Hematopoietic multipotent progenitor cell treated with erythropoietin and hydrocortisone succinate and interleukin-3 and kit ligand, for 17 days (in vitro differentiated cells): ENCODE measurements at regions not wholly inside any gene's neighbourhood (a gene's known extent, or its start where the extent isn't known, plus 50 kb on each side); places are given as distances from the start of the nearest gene placed in this dataset.
"Not testable (repeated sequence)": the region's sequence is repeated elsewhere in the genome, so short reads cannot be mapped to it uniquely, and the experiment has no call there.

Experiments
- DNase-seq: peaks from one replicate; pipeline ENCODE4 v3.0.0-alpha.2; 2015; ENCODE audit warnings: low spot score

DNA sequence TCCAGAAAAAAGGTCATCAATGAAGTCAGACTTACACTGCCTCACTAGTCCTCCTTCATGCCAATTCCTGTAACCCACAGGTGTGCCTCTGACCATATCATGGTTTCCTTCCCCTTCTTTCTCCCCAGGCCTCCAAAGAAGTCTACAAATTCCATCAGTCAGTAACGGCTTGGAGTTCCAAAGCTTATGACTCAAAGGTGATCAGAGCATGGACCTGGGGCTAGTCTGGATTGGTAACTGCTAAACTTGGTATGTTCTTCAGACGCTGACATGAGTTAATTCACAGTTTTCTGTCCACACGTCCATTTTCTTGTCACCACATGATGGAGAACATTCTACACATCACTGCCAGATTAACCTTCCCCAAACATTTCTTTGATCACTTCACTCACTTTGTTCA lies 560.4 kb downstream of the ETNK1 start:
- no peak for DNase-seq

DNA sequence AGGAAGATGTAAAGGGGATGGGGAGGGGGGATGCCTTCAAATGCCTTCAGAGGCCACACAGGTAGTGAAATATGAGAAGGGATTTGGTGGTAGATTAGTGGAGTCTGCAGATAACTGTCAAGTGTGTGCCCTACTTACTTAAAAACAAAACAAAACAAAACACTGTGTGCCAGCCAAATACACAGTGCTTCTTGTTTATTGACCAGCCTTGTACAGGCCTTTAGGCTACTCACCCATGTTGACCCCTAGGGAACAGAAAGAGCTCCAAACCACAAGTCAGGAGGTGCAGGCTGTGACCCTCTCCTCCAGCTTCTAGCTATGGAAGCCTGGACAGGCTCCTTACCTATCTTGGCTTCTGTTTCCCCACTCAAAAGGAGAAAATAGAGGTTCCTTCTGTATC lies 562.0 kb downstream of the ETNK1 start:
- no peak for DNase-seq

DNA sequence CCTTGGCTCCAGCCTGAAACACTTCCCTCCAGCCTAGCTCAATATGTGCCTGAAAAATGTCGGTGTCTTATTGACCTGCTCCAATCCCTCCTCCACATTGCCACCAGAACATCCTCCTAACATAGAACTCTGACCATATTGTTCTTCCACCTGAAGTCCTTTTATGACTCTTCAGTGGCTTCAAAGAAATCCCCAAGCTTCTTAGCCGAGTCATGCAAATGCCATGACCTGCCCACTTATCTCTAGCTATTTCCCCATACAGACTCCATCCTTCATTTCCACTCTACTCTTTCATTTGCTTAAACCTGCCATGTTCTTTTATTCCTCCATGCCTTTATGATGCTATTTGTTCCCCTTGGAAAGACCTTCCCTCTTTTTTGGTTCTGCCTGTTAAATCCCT lies 568.6 kb downstream of the ETNK1 start:
- DNase-seq: no peak

DNA sequence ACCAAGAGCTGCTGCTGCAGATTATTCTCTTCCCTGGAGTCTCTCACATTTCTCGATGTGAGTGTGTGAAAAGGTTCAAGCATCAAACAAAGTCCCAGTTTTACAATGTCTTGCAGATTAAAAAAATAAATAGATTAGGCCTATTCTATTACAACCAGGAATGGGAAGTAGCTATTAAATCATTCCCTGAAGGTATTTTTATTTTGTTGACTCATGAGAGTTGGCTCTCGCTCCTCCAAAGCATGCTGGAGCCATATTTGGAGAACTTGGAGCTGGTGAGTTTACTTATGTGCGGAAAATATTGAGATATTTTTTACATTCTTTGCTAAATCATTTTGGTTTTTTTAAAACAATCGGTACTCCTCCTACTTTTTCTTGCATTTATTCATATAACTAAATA lies 572.3 kb downstream of the ETNK1 start:
- no peak for DNase-seq

DNA sequence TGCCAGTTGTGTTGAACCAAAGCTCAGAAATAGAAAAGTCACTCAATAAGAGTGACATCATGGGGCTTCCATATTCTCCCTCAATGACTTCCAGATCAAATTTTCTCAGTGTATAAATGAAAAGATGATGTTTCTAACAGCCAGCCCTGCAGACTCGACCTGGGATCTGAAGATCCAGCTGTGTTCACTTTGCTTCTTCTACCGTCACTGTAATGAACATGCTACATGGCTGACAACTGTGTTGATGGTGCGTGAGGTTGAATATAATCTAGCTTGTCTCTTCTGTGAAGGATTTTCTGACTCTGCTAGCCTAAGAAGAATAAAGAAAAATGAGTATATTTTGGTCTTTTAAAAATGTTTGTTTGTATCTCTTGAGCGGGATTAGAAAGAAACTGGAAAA lies 577.8 kb downstream of the ETNK1 start:
- no peak for DNase-seq

DNA sequence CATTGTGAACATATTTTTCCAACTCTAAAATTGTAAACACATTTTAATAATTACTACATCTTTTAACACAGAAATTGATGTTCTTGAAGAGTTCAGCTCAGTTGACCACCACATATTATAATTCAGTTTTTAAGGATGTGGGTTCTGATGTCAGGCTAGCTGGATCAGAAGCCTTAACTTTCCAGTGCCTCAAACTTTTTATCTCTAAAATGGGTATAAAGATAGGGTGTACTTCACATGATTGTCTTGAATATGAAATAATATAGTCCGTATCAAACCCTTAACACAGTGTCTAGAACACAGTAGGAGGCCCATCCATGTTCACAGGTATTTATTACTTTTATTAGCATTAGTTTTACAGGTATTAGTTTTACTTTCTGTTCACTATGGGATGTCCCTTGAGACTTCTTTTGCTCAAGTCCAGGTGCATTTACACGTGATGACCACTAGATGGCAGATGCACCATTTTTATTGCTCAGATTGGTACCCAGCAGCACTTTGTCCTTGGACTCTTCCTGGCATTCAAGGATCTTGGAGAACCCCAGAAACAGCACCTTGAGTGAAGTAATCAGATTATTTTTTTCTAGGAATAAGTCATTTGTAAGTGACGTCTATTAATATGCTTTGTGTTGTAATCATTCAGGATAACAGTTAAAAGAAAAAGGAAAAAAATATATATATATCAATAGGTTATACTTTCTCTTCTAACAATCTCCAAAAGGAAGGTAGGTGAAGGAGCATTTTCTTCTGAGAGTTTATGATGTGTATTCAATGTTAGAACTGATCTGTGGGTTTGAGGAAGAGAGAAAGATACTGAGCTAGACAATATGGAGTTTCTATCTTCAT lies 580.2 kb downstream of the ETNK1 start:
- DNase-seq: peak; percentile 42

DNA sequence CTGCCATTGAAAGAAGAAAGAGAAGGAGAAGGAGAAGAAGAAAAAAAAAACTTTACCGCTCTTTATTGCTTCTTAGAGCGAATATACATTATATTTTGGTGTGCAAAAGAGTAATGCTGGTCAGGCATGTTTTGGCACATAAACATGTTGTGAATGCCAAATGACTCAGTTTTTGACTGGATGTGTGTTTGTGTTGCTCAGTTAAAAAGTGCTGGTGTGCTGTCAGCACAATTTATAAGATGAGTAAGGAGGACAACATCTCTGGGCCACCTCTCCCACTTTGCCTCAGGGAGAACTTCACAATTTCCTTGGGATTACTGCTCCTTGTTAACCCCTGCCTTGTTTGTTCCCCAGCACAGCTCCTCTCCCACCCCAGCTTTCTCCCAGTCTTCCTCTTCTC lies 584.8 kb downstream of the ETNK1 start:
- DNase-seq: no peak

DNA sequence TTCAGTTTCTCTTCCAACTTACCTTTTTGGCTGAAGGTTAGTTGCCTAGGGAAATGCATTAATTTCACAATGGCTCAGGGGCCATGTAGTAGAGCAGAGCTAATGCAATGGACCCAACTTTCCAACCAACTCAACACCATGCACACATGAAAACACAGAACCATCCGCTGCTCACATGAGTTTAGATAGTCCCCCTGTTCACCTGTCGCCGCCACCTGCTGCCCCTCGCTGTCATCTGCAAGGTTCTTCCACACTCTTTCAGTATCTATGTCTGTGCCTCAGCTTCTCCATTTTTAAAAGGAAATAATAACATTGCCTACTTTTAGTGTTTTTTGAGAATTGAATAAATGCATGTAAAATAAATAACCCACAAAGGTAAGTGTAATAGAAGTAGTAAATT lies 585.6 kb downstream of the ETNK1 start:
- no peak for DNase-seq

DNA sequence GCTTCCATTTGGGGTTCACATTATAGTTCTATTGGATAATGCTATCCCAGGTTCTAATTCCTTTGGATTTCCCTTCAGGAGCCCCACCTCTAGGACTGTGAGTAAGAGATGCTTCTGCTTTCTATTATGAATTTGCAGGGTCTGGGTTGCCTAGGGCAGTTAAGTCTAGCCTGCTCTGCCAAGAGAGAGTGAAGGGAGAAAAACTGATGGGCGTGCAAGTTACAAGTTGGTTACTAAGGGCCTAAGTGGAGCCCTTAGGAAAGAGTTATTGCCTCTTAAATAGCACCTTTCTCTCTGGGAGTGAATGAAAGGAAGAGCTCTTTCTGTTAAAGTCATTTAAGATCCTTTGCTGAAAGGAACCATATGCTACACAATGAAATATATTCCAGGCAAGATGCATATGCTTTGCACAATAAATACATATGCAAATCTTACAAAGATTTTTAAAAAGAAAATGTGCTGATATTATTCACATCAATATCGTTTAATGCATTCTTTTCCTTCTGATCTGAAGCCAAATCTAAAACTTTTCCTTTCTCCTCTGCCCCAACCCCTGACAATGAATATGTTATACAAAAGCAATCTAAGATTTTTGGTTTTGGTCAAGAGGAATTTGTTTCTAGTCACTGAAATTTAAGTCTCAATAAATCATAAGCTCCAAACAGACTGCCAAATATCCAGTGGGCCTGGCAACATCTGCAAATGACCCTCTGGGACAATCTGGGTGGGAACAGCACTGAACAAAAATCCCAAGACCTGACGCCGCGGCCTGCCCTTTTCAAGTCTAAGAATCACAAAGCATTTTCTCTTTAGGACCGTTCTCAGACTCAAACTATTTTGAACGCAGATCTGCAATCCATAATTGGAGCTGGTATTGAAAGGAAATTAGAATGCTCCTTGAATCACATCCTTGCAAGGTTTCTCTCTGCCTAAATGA lies 586.7 kb downstream of the ETNK1 start:
- DNase-seq: no peak

DNA sequence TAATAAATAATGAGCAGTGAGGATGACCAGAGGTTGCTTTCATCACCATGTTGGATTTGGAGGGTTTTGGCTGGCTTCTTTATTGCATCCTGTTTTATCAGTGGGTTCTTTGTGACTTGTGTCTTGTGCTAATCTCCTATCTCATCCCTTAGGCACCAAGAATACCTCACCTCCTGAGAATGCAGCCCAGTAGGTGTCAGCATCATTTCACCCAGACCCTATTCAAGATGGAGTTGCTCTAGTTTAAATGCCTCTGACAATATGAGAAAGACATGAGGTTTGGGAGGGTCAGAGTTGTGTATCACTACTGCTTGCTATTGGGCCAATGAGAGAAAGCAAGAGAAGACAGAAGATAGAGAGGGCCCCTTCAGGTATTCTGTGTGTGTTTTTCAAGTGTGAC lies 592.2 kb downstream of the ETNK1 start:
- no peak for DNase-seq

DNA sequence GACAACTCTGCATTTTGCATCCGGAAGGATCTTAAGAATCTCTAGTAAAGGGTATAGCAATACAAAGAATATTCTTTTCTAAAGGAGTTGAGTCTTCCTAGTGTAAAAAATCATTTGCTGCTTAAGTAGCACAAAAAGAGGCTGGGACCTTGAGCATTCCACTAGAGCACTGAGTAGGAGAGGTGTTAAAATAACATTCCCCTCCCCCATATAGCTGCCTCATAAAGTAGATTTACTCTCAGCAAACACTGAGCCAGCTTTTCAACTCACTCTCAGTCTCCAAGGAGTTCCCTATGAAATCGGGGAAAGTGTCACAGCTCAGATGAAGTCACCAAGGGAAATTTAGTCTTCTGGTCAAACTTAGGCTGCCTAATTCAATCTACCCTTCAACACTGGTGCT lies 592.7 kb downstream of the ETNK1 start:
- no peak for DNase-seq

DNA sequence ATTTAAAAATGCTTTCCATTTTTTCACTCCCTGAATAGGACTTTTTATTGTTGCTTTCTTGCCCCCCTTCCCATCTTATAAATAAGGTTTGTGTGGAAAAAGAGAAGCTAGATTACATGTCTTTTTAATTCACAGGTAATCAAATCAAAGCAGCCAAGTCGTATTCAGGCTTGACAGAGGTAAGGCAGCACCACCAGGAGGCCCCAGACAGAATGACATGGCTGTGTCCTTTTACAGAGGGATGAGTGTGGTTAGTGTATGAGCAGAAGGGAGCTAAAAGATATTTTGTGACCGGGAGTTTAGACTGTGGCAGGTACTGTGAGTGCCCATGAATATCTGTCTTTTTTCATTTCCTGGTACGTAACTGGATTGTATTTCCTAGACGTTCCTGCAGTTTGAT lies 596.1 kb downstream of the ETNK1 start:
- DNase-seq: no peak

DNA sequence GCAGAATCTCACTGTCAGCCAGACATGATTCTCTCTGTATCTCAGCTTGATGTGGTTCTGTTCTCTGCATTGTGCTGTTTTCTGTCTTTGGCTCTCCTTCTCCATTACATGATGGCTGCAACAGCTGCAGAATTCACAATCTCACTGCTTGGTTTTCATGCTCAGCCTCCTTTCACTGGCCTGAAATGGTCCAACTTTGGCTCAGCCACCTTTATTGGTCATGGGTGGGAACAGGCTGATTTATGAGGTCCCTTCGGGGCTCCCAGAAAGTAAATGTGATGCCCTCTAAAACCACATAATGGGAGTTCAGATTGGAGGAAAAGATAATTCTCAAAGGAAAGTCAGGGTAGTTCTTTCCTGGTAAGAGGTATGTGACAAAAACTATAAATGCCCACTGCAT lies 597.0 kb downstream of the ETNK1 start:
- DNase-seq: no peak

DNA sequence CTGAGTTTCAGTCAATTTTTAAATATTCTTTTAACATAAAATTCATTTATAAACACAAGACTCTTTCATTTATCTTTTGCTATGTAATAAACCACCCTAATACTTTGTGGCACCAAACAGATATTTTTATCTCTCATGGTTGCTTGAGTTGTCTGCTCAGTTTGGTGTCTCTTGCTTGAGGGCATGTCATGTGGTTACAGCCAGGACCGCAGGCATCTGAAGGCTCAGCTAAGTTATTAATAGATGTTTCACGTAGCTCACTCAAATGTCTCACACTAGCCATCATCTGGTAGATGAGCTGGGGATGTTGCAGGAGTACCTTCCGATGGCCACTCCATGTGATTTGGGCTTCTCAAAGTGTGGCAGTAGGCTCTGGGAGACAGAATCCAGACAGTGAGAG lies 597.8 kb downstream of the ETNK1 start:
- no peak for DNase-seq

DNA sequence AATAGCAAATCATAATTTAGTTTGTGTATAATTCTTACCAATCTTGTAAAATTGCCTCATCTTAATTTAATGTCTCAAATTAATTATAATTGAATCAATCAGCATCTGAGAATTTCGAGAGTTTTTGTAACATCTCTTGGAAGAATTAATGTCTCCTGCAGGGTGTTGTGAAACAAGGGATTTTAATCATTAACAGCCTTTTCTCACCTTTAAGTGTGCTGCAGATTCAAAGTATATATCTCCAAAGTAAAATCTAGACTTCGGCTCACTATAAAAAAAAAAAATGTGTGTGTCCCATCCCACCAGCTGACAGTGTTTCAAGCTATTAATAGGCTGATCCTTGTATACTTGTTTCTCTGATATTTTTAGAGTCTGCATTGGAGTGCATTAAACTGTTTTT lies 603.1 kb downstream of the ETNK1 start:
- DNase-seq: no peak

DNA sequence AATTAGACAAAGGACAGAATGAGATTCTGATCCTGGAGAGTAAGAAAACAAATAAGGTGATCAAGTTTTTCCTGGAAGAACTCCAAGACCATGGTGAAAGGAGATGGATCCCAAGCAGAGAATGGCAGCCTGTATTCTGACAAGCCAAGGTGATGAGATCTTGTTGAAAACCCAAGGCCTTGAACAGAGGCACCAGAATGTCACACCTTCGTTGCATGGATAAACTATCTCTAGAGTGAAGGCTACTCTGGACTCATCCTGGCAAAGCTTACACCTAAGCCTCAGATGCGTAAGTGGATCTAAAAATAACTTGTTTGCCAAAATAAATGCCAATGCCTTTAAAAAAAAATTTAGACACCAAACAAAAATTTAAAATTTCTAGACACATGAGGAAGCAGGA lies 605.9 kb downstream of the ETNK1 start:
- no peak for DNase-seq

DNA sequence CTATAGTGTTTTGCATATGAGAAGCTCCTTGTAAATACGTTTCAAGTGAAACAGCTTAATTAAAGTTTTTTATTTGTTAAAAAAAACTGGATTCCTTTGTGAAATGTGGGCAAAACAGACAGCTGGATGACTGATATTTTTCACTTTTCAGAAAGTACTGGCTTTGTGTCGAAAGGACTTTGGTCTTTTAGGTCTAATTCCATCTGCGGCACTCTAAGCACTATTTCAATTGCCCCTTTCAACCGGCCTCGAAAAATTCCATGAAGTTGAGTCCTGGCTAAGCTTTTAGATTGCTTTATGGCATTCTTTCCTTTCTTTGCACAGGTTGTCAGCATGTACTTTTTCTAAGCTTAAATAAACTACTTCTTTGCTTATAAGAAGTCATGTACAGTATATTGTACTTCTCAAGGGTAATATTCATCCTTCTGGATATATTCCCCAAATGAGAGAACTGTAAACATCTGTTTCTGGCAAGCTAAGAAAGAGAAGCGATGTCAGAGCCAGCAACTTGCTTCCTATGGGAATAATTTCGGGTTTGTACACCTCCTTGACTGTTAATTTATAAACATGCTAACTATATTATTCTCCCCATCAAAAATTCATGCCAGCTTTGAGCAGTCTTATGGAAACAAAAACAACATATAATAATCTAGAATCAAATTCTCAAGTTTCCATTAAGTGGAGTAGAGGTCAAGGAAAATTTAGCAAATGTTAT lies 611.3 kb downstream of the ETNK1 start:
- no peak for DNase-seq

DNA sequence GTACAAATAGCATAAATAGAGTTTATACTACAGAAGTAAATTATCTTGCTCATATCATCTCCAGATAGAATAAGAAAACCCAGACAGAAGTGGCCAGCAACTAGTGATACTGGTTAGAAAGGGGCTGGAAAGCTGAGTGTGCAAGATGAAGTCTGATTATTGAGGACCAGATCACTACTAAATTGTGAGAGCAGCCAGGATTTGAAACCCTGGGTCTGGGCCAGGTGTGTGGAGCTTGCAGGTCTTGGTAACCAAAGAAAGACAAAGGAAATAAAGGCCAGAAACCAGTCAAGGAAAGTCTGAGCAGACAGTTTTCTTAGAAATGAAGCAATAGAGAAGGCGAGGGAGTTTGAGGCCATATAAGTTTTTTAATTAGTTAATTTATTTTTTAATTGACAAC lies 611.8 kb downstream of the ETNK1 start:
- no peak for DNase-seq

DNA sequence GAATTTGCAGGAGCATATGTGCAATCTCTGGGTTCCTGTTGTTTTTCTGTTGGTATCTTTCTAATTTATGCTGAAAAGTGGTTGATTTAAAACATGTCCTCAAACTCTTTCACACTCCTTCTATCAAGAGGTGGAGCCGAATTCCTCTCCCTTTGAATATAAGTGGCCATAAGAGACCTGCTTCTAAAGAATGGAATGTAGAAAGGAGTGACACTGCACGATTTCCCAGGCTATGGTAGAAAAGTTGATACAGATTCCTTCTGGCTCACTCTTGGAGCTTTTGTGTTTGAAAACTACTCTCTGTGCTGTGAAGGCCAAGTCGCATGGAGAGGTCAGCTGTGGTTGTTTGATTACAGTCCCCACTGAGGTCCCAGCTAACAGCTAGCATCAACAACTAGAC lies 613.2 kb downstream of the ETNK1 start:
- no peak for DNase-seq

DNA sequence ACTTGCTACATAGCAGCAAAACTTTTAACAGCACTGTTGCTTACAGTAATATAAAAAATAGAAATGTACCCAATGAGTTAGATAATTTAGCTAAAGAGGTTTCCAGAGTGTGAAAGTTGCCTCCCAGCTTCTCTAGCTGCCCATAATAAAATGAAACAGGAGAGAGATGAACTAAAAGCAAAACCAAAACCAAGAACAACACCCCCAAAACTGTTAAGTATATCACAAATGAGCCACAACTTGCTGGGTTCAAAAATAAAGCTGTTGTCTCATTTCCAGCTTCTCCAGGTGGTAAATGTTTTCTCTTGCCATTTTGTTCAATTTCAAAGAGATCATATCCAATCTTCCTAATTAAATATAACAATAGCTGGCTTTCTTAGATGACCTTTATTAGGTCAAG lies 614.0 kb downstream of the ETNK1 start:
- no peak for DNase-seq

DNA sequence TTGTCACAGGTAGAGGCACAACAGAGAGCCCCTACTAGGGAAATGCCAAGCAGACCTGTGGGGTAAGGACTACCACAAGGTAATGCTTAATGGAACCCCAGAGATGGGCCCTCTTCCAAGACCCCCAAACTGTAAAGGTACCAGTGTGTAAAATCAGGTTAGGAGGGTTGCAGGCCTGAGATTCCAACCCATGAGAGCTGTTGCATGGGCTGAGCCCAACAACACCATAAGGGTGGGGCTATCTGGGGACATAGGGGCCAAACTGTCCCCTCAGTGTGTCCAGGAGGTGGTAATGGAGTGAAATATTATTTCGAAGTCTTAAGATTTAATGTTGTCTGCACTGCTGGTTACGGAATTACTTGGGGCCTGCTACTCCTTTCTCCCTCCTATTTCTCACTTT lies 620.2 kb downstream of the ETNK1 start:
- DNase-seq: no peak

DNA sequence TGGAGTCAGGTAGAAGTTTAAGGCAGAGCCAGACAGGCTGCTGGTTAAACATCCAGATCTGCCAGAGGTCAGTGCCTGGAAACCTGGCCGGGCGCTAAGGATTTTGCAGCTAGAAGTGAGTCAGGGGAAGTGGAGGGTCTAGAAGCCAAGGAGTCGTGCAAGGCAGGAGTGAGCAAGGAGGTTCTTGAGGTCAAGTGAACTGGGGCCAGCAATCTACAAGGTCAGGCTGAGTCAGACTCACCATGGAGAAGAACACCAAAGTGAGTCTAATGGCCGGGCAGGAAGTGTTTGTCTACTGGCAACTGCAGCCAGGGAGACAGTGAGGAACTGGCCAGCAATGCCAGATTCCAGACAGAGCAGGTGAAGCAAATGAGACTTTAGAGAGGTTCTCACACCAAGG lies 628.2 kb downstream of the ETNK1 start:
- no peak for DNase-seq

DNA sequence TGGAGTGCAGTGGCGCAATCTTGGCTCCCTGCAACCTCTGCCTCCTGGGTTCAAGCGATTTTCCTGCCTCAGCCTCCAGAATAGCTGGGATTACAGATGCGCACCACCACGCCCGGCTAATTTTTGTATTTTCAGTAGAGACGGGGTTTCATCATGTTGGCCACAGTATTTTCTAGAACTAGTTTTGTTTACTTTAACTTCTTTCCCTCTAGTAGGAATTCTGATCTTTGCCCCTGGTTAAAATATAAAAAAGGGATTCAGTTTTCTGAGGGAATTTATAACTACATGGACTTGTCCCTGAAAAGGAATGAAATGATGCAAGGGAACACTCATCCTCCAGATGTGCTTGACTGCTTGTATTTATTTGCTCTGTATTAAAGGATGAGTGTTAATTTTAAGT lies 628.9 kb downstream of the ETNK1 start:
- DNase-seq: not testable (repeated sequence)
